ENCODE measurements at regions not wholly inside any gene's neighbourhood (a gene's known extent, or its start where the extent isn't known, plus 50 kb on each side); places are given as distances from the start of the nearest gene placed in this dataset.

GRCh38 chr1:181430015-181430885, 53.1 kb upstream of the CACNA1E start:
- no peak for DNase-seq (ENCODE audit: low read depth in 2 of 2)
